AG09319 (cell line): ENCODE measurements at regions not wholly inside any gene's neighbourhood (a gene's known extent, or its start where the extent isn't known, plus 50 kb on each side); places are given as distances from the start of the nearest gene placed in this dataset.
"Not testable (repeated sequence)": the region's sequence is repeated elsewhere in the genome, so short reads cannot be mapped to it uniquely, and the experiment has no call there.

ENCODE experiments used
- DNase-seq: peaks from one replicate; pipeline ENCODE4 v3.0.0-alpha.2; 2010; ENCODE audit warnings: low read depth; ENCODE audit errors: extremely low read depth
- CTCF ChIP-seq: IDR thresholded peaks from 2 replicates; pipeline ENCODE4 v1.5.1; 2011; ENCODE audit warnings: low read depth, mild to moderate bottlenecking, inconsistent platforms, low read length, moderate library complexity

DNA sequence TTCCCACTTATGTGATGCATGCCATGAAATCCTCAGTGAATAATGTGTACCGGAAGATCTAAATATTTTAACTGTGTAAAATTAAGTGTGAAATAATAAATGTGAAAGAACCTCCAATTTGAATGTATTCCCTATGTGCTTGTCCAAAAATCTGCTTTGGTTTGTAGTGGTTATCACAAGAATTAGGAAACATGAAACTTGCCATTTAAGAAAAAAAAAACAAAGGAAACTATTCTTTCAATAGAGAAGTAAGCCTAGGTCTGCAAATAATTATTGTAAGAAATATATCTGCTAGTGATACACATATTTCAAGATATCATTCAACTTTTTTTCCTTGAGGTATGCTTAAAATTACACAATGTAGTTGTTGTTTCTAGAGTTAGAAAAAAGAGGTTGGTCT, 500.4 kb downstream of the SLC6A15 start:
- TF ChIP-seq CTCF, result no peak
- DNase-seq, result peak; percentile 14

GRCh38 chr12:84411031-84411430, 501.6 kb downstream of the SLC6A15 start:
- TF ChIP-seq CTCF, result no peak
- no peak for DNase-seq

GRCh38 chr12:84408936-84409335, 503.7 kb downstream of the SLC6A15 start:
- no peak for TF ChIP-seq CTCF
- no peak for DNase-seq

DNA sequence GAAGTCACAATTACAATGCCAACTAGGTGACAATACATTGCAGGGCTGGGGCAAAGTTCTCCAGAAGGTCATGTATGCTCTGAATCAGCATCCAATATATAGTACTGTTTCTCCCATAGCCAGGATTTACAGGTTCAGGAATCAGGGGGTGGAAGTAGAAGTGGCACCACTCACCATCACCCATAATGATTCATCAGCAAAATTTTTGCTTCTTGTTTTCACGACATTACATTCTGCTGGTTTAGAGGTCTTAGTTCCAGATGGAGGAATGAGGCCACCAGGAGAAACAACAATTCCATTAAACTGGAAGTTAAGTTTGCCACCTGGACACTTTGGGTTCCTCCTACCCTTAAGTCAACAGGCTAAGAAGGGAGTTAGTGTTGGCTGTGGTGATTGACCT, 505.9 kb downstream of the SLC6A15 start:
- DNase-seq, result not testable (repeated sequence)

DNA sequence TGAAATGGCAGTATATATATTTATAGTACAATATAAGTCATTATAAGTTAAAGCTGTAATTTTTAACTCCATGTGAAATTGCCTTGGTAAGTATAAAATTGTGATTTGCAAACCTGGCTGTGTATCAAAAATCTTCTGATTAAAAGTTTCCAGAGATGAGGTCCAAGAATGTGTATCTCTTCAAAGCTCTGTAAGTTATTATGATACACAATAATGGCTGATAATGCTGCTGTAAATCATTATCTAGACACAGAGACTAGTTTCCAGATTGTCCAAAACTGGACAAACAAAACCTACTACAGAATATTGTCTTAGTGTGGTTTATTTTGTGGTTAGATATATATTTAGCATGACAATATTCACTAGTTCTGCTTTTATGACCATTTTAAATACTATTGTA, 514.8 kb downstream of the SLC6A15 start:
- DNase-seq, result no peak
- no peak for TF ChIP-seq CTCF

- DNase-seq, result no peak
- TF ChIP-seq CTCF, result peak; percentile 30
These were observed 515.3 kb downstream of the SLC6A15 start for GRCh38 chr12:84397263-84397662.

GRCh38 chr12:84391176-84391575, 521.4 kb downstream of the SLC6A15 start:
- DNase-seq, result not testable (repeated sequence)

- no peak for TF ChIP-seq CTCF
- no peak for DNase-seq
These were observed 528.2 kb downstream of the SLC6A15 start for GRCh38 chr12:84384384-84384783.

DNA sequence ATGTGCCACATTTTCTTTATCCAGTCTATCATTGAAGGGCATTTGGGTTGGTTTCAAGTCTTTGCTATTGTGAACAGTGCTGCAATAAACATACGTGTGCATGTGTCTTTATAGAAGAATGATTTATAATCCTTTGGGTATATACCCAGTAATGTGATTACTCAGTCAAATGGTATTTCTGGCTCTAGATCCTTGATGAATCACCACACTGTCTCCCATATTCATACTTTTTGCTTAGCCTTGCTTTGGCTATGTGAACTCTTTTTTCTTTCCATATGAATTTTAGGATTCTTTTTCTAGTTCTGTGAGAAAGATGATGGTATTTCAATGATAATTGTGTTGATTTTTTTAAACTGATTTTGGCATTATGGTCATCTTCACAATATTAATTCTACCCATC, 530.1 kb downstream of the SLC6A15 start:
- not testable (repeated sequence) for DNase-seq
